Skin epidermis (tissue), 12 donors: ENCODE measurements at regions not wholly inside any gene's neighbourhood (a gene's known extent, or its start where the extent isn't known, plus 50 kb on each side); places are given as distances from the start of the nearest gene placed in this dataset.

Source experiments
- H3K27ac ChIP-seq, 21 experiments: fragments of 200-600 bp; sonication (generic) in 11 of 21; one replicate each; pipeline ENCODE4 v1.5.0; 2020; ENCODE audit warnings: mild to moderate bottlenecking in 3 of 21, inconsistent platforms in 2 of 21, moderate library complexity in 2 of 21
- H3K4me3 ChIP-seq, 7 experiments: fragments of 200-600 bp; sonication (generic) in 2 of 7; one replicate each; pipeline ENCODE4 v1.5.0; 2020; ENCODE audit warnings: inconsistent platforms in 2 of 7, mild to moderate bottlenecking in 2 of 7, moderate library complexity in 1 of 7

- Histone ChIP-seq H3K4me3 (no peak overlapping the region), H3K27ac (no peak overlapping the region)
Measured at GRCh38 chr5:52707616-52708015, 80.1 kb upstream of the ITGA1 start.

GRCh38 chr5:52708463-52708862 is 79.3 kb upstream of the ITGA1 start:
- Histone ChIP-seq H3K4me3 (no peak overlapping the region), H3K27ac (peak overlapping the region in 1 of 21 experiments; percentile 37)

GRCh38 chr5:52709167-52709925 is 78.4 kb upstream of the ITGA1 start:
- Histone ChIP-seq H3K4me3 (no peak overlapping the region), H3K27ac (peak overlapping the region in 8 of 21 experiments; percentile 9 to 63 (median 32))

GRCh38 chr5:52710310-52710971 is 77.3 kb upstream of the ITGA1 start:
- Histone ChIP-seq H3K4me3 (no peak overlapping the region), H3K27ac (peak overlapping the region in 2 of 21 experiments; percentile 20 to 63)

- no peak overlapping the region for H3K27ac ChIP-seq
- H3K4me3 ChIP-seq: no peak overlapping the region
Measured at GRCh38 chr5:52710972-52711596, 76.6 kb upstream of the ITGA1 start.

- H3K27ac ChIP-seq: no peak overlapping the region
- H3K4me3 ChIP-seq: no peak overlapping the region
Measured at GRCh38 chr5:52712354-52712753, 75.4 kb upstream of the ITGA1 start.

- H3K4me3 ChIP-seq: no peak overlapping the region
- H3K27ac ChIP-seq: peak overlapping the region in 8 of 21 experiments; percentile 0 to 76 (median 26)
Measured at GRCh38 chr5:52725065-52725746, 62.5 kb upstream of the ITGA1 start.

GRCh38 chr5:52725808-52726207 is 61.9 kb upstream of the ITGA1 start:
- Histone ChIP-seq H3K4me3 (no peak overlapping the region), H3K27ac (peak overlapping the region in 8 of 21 experiments; percentile 0 to 76 (median 30))

- Histone ChIP-seq H3K4me3 (no peak overlapping the region), H3K27ac (peak overlapping the region in 6 of 21 experiments; percentile 11 to 65 (median 50))
Measured at GRCh38 chr5:52727020-52727419, 60.7 kb upstream of the ITGA1 start.

- H3K4me3 ChIP-seq: no peak overlapping the region
- H3K27ac ChIP-seq: peak overlapping the region in 12 of 21 experiments; percentile 2 to 61 (median 40)
Measured at GRCh38 chr5:52727576-52727975, 60.1 kb upstream of the ITGA1 start.

- peak overlapping the region in 10 of 21 experiments; percentile 2 to 61 (median 40) for H3K27ac ChIP-seq
- H3K4me3 ChIP-seq: no peak overlapping the region
Measured at GRCh38 chr5:52728224-52728623, 59.5 kb upstream of the ITGA1 start.

GRCh38 chr5:52728686-52729085 is 59.0 kb upstream of the ITGA1 start:
- peak overlapping the region in 1 of 21 experiments; percentile 56 for H3K27ac ChIP-seq
- no peak overlapping the region for H3K4me3 ChIP-seq

GRCh38 chr5:52731274-52732027 is 56.3 kb upstream of the ITGA1 start:
- Histone ChIP-seq H3K27ac (no peak overlapping the region), H3K4me3 (no peak overlapping the region)

- no peak overlapping the region for H3K27ac ChIP-seq
- no peak overlapping the region for H3K4me3 ChIP-seq
Measured at GRCh38 chr5:52734557-52734956, 53.2 kb upstream of the ITGA1 start.

GRCh38 chr5:52735139-52735538 is 52.6 kb upstream of the ITGA1 start:
- H3K4me3 ChIP-seq: no peak overlapping the region
- no peak overlapping the region for H3K27ac ChIP-seq
